ENCODE measurements at regions not wholly inside any gene's neighbourhood (a gene's known extent, or its start where the extent isn't known, plus 50 kb on each side); places are given as distances from the start of the nearest gene placed in this dataset.

DNA sequence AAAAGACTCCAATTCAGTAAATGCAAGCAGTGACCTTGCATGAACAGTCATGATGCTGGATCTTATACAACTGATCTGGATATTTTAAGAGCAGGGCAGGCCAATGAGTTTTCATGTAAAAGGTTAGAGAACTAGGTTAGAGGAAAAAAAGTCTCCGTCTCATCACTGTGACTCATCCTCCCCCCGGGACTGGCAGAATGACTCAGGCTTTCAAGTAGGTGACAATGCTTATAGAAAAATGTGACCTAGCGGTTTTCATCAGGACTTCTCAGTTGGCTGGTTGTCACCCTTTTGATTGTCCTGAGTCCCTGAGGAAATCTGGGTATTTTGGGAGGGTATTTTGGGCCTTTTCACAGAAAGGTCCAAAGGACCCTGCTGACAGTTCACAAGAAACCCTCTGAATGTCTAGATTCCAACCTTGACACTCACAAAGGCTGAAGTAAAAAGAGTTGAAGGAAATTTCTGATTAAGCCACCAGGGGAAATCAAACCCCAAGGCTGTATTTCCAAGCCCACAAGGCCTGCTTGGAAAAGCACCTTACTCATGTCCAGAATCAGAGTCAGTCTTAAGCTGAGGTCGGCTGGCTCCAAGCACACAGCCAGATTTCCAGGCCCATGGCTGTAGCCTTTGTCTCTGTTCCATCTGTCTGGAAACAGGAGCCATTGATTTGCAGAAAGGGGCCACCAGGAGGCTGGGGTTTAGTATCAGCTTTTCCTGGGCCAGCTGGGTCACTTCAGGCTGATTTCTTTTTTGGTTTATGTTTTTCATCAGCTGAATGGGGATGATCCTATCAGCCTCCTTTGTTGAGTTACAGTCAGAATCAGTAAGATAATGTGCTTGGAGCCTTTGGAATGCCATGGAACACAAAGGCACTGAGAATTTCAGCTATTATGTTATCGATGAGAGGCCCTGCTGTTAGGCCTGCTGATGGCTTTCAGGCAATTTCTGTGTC, 226.4 kb upstream of the HABP2 start:
- peak; percentile 8 for DNase-seq (ENCODE audit: low read depth)

DNA sequence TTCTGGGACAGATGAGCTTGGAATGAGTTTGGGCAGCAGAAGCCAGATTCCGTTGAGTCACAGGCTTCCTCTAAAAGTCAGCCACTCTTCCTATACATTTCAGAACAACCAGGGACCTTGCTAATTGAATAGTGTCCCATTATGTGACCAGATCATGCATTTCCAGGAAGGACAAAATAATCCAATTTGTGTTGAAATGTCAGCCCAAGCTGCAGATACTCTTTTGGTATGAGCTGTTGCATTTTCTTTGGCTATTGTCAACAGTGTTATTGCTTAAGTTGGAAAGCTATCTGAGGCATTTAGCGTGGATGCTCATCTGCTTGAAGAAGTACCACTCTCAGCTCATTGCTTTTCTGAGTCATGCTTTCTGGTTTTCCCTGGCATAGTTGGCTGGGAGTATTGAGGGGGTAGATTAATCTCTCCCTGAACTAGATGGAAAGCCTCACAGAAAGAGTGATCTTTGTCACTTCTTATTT, 223.7 kb upstream of the HABP2 start:
- DNase-seq (ENCODE audit: low read depth), result no peak

DNA sequence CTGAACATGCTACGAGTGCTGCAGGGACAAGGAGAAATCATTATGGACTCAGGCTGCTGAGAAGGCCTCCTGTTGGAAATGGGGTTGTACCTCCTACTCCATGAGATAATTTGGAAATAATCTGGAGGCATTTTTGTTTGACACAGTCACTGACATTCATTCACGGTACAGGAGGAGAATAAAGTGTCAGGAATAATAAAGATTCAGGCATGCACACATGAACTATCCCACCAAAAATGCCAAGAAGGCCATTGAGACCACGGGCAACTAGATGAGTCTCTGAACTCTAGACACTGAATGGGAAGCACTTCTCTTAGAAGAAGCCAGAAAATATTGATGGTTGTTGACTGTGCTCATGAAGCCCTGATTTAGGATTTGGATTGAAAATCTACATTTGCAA, 220.9 kb upstream of the HABP2 start:
- no peak for DNase-seq (ENCODE audit: low read depth)

DNA sequence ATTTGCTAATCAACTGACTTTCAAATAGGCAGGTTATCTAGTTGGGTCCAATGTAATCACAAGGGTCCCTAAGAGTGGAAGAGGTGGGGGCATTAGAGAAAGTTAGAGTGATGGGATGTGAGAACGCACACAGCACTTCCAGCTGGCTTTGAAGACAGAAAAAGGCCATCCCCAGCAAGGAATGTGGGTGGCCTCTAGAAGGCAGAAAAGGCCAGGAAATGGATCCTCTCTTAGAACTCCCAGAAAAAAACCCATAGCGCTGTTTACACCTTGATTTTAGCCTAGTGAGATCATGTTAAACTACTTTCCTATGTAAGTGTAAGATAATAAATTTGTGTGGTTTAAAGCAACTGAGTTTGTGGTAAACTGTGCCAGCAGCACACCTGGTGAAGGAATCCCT, 219.5 kb upstream of the HABP2 start:
- DNase-seq (ENCODE audit: low read depth), result no peak

DNA sequence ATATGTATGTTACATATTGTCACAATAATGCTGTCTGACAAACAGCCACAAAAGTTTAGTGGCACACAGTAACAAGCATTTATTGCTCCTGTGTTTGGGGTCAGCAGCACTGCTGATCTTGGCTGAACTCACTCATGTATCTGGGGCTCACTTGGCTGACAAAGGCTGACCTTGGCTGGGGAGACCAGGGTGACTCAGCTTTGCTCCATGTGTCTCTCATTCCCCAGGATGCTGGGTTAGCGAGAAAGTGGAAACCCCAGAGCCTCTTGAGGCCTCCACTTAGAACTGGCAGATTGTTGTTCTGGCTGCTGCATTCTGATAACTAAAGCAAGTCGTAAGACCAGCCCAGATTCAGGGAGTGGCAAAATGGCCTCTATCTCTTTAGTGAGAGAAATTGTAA, 217.3 kb upstream of the HABP2 start:
- no peak for DNase-seq (ENCODE audit: low read depth)

DNA sequence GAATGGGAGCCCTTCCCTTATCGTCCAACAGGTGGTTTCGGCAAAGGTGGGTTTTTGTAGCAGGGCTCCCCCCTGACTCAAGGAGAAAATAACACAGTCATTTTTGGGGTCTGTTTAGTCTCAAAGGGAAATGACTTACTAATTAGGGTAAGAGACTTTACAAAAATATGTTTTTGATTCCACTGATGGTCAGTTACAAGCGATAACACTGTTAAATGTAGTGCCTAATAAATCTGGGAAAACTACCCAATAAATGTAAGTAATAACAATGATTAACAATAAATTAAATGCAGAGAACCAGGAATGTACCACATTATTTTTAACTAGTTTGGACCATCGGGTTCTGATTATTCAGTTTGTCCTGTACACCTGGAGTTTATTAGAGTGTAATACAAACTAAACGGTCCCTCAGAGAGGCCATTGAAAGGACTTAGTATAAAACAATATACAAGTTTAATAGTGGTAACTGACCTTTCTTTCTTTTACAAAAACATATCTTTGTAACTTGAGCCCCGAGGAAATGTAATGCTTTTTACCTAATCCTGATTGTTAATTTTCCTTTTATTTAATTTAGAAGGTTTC, 216.2 kb upstream of the HABP2 start:
- no peak for DNase-seq (ENCODE audit: low read depth)

DNA sequence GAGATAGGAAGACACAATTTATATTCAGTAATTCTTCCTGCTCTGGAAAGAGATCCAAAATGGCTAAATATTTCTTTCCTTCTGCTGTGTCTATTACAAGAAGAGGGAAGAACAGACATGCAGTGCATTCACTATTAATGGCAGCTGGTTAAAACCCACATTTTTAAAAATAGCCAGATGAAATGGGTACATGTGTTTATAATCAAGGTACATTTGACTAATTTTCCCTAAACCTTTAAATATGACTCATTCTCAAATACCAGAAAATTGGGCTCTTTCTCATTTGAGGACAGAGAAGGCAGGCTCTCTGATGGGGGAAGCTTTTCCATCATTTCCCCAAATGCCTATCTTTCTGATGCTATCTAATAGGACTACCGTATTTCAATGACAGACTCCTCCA, 215.7 kb upstream of the HABP2 start:
- DNase-seq (ENCODE audit: low read depth), result no peak

DNA sequence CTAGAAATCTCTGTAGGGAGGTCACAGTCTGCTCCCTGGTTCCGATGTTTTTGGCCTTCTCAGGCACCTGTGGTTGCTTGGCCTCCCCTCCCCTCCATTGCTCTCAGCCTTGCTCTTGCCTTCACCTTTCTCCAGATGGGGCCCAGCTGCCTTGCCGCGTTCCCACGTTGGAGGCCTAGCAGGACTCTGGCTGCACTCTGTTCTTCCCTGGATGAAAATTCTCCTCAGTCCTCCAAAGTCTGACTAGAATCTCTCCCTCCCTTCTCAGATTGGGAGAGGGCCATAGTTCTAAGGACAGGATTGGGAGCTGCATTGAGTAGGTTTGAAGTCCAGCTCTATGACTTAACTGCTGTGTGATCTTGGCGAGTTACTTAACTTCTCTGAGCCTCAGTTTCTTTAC, 213.7 kb upstream of the HABP2 start:
- no peak for DNase-seq (ENCODE audit: low read depth)

DNA sequence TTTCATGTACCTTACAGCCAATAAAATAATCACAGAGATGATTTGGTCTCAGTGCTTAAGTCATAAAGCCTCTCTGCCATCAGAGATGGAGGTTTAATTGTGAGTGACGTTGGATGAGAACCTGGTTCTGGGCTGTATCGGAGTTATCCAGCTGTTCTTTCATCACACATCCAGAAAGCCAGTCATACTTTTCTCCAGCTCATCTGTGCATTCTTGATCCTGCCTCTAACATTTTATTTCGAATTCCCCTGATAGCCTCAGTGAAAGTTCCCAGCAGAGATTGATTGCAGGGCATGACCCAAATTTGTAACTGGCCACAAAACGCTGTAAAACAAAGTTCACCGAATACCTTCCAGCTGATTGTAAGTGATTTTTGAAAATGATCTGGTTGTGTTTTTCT, 212.6 kb upstream of the HABP2 start:
- DNase-seq (ENCODE audit: low read depth), result no peak

DNA sequence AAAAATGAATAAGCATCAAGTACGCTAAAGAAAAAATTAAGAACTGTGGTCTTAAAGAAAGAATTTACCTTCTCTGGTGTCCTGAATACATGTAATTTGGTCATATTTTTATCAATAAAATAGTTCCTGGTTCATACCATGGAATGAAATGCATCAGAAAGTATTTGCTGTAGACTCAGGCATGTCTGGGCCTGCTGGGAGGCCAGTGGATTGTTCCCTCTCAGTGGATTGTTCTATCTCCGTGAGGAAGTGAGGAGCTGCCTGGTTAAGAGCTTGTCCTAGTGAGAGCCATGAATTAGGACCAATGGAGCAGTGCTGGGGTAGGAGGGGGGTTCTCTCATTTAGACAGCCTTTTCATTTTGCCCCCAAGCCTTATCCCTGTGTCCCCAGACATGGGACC, 211.7 kb upstream of the HABP2 start:
- DNase-seq (ENCODE audit: low read depth), result no peak

DNA sequence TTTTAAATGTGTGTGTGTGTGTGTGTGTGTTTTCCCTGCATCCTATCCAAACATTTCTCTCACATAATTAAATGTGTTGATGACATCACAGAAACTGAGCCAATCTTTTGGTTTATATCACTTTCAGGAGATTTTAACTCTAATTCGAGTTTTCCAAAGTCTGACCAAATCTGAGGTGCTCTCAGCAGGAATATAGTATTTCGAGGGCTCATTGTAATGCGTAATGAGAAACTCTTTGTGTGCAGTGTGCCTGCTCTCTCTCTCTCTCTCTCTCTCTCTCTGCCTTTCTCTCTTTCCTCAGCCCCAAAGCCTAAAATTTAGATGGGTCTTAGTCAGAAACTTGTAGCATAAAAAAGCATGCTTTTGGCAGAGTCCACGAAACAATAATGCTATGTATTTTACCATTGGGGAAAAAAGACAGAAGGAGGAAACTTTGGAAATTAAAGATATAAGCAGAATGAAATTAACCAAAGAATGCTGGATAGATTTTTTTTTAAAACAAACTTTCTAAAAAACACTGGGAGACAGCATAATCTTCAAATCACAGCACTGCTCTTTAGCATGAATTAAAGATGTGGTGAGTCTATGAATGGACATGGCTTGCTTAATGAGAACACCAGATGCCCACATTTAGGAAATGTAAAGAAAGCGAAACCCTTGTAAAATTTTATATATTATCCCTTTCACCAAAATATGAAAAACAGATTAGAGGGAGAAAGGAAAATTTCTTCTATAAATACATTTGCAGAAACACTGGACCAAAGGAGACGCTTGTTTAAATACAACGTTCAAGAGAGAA, 206.8 kb upstream of the HABP2 start:
- no peak for DNase-seq (ENCODE audit: low read depth)

DNA sequence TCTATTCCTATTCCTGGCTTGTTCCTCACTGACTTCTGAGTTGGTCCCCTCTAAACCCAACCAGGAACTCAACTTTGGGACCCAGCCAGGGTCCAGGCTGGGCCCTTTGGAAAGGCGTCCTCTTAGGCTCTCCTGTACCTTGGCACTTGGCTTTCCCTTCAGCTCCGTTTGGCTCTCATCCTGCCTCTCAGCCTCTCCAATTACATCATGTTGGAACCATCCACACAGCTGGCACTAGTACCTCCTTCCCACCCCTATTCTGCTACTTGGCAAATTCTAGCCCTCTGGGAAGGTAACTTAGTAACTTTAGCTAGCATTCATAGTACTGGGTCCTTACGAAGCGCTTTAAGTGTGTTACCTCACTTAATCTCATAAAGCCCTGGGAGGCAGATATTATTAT, 205.3 kb upstream of the HABP2 start:
- DNase-seq (ENCODE audit: low read depth), result no peak

DNA sequence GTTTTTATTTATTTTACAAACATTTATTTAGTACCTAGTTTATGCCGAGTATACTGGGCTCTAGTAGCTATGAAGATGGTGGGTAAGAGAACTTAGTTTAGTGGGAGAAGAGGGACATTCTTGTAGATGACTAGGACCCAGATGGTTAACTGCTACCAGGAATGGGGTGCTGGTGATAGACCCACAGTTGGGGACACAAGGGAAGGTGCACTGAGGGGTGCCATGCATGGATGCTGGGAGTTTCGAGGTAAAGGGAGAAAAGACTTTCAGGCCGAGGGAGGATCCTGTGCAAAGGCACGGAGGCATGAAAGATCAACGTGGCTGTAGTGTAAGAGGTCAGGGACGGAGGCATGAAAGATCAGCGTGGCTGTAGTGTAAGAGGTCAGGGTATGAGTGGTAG, 204.2 kb upstream of the HABP2 start:
- no peak for DNase-seq (ENCODE audit: low read depth)

DNA sequence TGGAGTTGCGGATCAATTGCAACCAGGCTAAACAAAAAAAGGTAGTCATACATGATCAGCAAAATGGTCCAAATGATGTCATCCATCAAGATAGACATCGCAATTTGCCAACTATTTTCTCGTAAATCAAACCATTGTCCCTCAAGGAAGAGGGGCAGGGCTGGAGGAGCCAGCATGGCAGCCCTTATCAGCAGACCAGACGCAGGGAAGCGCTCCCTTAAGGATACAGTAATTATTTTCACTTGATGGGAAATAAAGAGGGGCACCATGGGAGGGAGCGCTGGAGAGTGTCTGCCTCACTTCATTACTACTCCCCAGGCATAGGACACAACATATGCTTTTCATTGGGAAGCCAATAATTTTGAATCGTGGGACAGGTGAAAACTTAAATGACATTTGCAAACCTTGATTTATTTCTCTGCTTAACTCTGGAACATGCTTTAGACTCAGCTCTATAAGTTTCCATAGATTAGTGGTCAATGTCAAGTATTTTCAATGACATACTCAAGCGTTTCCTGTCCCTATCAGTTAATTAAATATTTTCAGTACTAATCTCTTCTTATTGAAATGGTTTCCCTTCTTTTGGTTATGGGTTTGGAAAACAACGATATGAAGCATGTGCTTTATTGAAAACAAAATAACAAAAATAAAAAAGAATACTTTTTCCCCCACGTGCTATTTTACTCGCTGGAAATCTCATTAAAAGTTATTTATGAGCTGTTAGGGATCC, 202.4 kb upstream of the HABP2 start:
- DNase-seq (ENCODE audit: low read depth), result no peak

DNA sequence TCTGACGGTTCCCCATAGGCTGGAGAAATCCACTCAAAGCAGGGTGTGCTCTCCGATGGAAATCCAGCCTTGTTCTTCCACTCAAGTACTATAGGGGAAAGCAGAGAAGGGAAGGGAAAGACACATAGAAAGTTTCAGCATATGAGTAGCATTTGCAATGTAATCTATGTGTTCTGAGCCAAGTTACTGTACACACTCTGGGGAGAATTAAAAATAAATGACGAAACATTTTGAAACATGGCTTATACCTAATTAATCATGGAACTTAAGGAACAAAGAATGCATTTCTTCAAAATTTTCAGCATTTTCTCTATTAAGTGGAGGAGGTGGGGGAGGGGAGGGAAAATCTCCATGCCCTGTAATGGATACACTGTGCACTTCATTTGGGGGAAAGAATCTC, 198.1 kb upstream of the HABP2 start:
- no peak for DNase-seq (ENCODE audit: low read depth)

DNA sequence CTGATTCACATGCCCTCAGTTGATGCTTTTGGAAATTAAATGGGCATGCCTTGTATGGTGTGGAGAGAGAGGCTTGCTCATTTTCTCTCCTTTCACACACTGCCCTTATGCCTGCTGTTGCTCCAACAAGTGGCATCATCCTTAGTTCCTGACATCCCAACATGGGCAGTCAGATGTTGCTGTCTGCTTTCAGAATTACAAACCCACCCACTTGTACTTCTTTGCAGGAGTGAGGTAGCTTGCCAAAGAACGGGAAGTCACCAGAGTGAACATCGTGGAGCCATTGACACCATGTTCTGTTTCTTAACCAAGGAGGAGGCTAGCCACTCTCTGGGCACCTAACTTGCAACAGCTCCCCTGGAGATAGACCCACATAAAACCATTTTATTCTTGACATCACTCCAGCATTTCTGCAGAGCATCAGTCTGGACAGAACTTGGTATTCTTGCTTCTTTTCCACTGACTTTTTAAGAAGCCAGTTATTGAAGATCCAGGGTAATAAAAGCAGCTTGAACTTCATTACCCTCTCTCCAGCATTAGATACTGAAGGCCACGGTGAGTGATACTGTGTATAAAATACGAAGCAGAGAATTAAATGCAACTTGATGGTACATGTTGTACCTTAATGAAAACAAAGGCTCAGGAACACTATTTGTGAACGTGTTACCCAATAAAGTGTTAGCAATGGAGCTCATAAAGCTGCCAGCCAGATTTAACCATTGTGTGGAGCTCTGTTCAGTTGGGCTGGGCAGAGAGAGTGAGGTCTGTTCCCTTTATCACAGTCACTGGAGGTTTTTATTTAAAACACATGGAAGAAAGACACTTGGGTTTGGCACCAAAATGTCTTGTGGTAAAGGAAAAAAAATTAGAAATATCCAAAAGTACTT, 195.8 kb upstream of the HABP2 start:
- no peak for DNase-seq (ENCODE audit: low read depth)

DNA sequence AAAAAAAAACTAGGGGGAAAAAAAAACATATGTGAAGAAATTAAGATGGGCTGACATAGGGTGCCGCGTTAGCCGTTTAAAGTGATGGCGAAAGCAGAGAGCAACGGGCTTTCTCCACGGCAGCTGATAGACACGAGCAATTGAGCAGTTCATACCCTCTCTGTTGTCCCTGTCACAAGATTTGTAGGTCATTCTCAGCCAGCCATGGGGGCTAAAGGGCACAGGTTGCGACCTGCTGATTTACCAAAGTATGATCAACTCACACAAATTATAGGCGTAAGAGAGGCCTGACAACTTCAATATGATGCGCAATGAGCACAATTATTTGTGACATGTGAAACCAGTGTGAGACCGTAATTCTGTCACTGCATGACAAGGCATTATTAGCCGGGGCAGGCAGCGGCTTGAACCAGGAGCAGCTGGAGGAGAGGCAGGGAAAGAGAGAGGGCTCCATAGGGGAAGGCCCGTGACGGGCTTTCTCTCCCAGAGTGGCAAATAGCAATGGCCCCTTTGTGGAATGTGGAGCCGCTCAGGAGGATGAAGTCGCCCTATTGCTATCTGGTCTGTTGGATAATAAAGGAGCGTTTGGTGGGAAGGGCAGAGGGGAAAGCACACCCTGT, 195.1 kb upstream of the HABP2 start:
- no peak for DNase-seq (ENCODE audit: low read depth)

DNA sequence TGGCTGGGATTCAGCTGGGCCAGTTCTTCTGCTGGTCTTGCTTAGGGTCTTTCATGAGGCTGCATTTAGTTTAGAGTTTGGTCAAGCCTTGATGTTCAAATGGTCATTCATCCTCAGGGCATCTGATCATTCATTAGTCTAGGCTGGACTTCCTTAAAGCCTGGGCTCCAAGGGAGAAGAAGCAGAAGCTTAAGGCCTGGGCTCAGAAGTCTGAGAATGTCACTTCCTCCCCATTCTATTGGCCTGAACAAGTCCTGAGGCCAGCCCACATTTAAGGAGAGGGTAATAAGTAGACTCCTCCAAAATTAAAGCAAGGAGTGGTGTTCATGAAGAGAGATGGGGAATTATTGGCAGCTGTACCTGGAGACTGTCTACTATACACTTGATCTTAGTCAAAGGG, 193.2 kb upstream of the HABP2 start:
- DNase-seq (ENCODE audit: low read depth), result no peak

DNA sequence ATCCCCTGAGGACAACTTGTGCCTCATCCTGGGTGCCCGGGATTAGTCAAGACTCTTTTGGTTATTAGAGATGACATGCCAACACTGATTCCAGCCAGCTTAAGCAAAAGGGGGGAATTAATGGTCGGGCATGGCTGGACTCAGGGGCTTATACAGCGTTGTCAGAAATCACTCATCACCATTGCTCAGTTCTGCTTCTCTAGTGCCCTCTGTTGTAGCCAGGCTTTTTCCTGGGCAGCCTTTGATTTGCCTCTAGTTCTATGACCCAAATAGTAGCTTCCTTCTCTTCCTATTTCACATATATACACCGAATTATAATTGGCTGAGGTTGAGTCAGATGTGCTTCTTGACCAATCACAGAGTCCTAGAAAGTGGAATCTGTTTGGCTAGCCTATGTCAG, 192.0 kb upstream of the HABP2 start:
- DNase-seq (ENCODE audit: low read depth), result no peak

DNA sequence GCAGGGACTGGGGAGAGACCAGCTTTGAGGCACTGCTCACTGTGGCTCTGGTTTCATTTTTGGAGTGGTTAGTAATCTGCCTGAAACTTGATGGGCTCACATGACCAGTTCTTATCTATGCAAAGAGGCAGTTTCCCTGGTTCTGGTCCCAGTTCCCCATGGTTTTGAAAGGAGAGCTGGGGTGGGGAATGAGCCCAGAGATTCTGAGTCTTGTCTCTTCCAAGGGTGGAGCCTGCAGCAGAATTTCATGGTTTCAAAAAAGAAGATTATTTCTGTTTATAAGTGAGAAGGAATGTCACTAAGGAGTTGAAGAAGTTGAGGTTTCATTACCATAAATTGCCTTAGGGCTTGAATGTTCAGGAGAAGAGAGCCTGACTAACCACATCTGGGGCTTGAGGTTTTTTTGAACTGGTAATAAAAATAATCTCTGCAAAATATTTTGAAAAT, 190.2 kb upstream of the HABP2 start:
- no peak for DNase-seq (ENCODE audit: low read depth)

DNA sequence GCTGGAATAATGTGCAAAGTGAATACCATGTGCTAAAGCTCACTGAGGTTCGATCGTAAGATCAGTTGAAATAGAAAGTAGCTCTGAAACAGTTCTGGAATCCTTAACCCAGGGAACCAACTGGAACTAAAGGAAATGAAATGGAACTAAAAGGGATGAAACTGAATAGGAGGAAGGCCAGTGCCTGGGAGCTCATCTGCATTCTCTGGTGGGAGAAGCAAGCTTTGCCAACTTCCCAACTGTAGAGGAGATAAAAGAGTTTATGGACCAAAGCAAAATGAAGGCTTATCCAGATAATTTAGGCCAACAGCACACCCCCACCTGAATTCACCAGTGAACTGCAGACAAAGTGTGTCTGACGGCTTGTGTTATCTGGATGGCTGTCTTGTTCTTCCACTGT, 188.6 kb upstream of the HABP2 start:
- DNase-seq (ENCODE audit: low read depth), result no peak

Data from stimulated activated CD8-positive, alpha-beta memory T cell treated with anti-CD3 and anti-CD28 coated beads, Interleukin-4, amount 100 ng/mL, for 24 hours (primary cell).